Activated CD8-positive, alpha-beta memory T cell treated with anti-CD3 and anti-CD28 coated beads for 4 hours (primary cell): ENCODE measurements at regions not wholly inside any gene's neighbourhood (a gene's known extent, or its start where the extent isn't known, plus 50 kb on each side); places are given as distances from the start of the nearest gene placed in this dataset.

Experiments used
- DNase-seq, 2 donors: peaks; one replicate each; pipeline ENCODE4 v3.0.0-alpha.2; 2020; ENCODE audit warnings: low read depth in 2 of 2

- no peak for DNase-seq
Observed at GRCh38 chr3:29050155-29050554, 230.7 kb upstream of the RBMS3 start.

- DNase-seq: no peak
Observed at GRCh38 chr3:29057326-29057725, 223.5 kb upstream of the RBMS3 start.

- no peak for DNase-seq
Observed at GRCh38 chr3:29064085-29064484, 216.8 kb upstream of the RBMS3 start.

GRCh38 chr3:29065211-29065785, 215.6 kb upstream of the RBMS3 start:
- no peak for DNase-seq

- DNase-seq: no peak
Observed at GRCh38 chr3:29067007-29067406, 213.9 kb upstream of the RBMS3 start.

- DNase-seq: no peak
Observed at GRCh38 chr3:29070959-29071634, 209.8 kb upstream of the RBMS3 start.

- DNase-seq: no peak
Observed at GRCh38 chr3:29072611-29073010, 208.3 kb upstream of the RBMS3 start.

- no peak for DNase-seq
Observed at GRCh38 chr3:29077356-29077755, 203.5 kb upstream of the RBMS3 start.

GRCh38 chr3:29079358-29079757, 201.5 kb upstream of the RBMS3 start:
- DNase-seq: no peak

- DNase-seq: no peak
Observed at GRCh38 chr3:29080967-29081366, 199.9 kb upstream of the RBMS3 start.

GRCh38 chr3:29083081-29083480, 197.8 kb upstream of the RBMS3 start:
- DNase-seq: no peak

- DNase-seq: no peak
Observed at GRCh38 chr3:29083676-29084075, 197.2 kb upstream of the RBMS3 start.

- DNase-seq: no peak
Observed at GRCh38 chr3:29088579-29088978, 192.3 kb upstream of the RBMS3 start.

GRCh38 chr3:29090912-29091597, 189.8 kb upstream of the RBMS3 start:
- no peak for DNase-seq

- no peak for DNase-seq
Observed at GRCh38 chr3:29091599-29092189, 189.2 kb upstream of the RBMS3 start.

- DNase-seq: no peak
Observed at GRCh38 chr3:29092348-29092747, 188.5 kb upstream of the RBMS3 start.

- DNase-seq: no peak
Observed at GRCh38 chr3:29099296-29099695, 181.6 kb upstream of the RBMS3 start.

GRCh38 chr3:29099775-29100174, 181.1 kb upstream of the RBMS3 start:
- DNase-seq: no peak

GRCh38 chr3:29100292-29100691, 180.6 kb upstream of the RBMS3 start:
- no peak for DNase-seq

- DNase-seq: no peak
Observed at GRCh38 chr3:29128001-29128400, 152.9 kb upstream of the RBMS3 start.

- no peak for DNase-seq
Observed at GRCh38 chr3:29137601-29138000, 143.3 kb upstream of the RBMS3 start.

GRCh38 chr3:29138171-29138570, 142.7 kb upstream of the RBMS3 start:
- DNase-seq: no peak

- DNase-seq: no peak
Observed at GRCh38 chr3:29140666-29141065, 140.2 kb upstream of the RBMS3 start.
